ENCODE measurements at regions not wholly inside any gene's neighbourhood (a gene's known extent, or its start where the extent isn't known, plus 50 kb on each side); places are given as distances from the start of the nearest gene placed in this dataset.

- TF ChIP-seq CTCF (IDR thresholded peaks at IDR 0.05) (no peak), POLR2A (IDR thresholded peaks at IDR 0.05) (no peak)
- intact Hi-C loops (cut with DNase I; ENCODE audit: low total_unique reads) = no loop called here
- DNase-seq (ENCODE audit: low spot score in 2 of 2) = no peak
- H3K4me3 ChIP-seq (ENCODE audit: low read depth, poor library complexity, severe bottlenecking) = no peak overlapping the region
- 21 to 54% methylated on average over 2 of the region's 2 CpGs for WGBS, 2 donors
Observed at GRCh38 chr2:18186816-18187613, 308.5 kb downstream of the KCNS3 start.

DNA sequence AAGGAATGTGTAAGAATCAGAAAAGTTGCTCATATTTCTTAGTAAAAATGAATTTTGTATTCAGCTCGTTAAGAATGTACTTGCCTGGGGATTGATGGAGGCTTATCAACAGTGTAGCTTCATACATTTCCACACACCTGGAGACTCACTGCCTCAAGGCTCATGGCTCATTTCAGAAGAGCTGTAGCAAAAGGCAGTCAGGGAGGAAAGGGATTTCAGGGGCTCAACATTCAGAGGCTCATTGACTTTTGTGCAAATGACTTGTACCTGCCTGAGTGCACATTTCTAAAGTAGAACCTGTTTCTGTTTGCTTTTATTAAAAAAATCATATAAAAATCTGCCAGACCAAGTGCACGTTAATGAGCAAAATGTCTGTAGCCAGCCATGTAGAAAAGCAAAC, 304.4 kb downstream of the KCNS3 start:
- 80 to 86% methylated on average over 2 of the region's 2 CpGs for WGBS, 2 donors
- no peak overlapping the region for H3K4me3 ChIP-seq (ENCODE audit: low read depth, poor library complexity, severe bottlenecking)
- intact Hi-C loops (cut with DNase I; ENCODE audit: low total_unique reads) = loop anchor here (5.0 kb wide), 1 partner anchor 331 kb away; no protein-coding TSS in a partner anchor
- no peak for DNase-seq (ENCODE audit: low spot score in 2 of 2)
- TF ChIP-seq CTCF (IDR thresholded peaks at IDR 0.05) (no peak), POLR2A (IDR thresholded peaks at IDR 0.05) (no peak)

DNA sequence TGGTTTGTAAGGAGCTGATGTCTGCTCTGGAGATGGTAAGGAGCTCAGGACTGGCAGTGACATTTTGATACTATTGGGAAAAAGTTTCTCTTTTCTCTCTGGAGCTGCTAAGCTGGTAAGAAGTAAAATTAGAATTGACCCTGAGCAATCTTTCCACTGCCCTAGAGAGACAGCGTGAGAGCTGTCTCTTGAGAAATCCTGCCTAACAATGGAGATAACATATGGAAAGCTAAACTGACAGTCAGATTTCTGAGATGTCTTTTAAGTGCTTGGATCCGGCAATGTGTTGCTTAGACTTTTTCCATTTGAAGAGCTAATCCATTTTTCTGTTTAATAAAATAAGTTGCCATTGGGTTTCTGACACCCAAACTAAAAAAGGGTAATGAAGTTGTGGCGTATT, 302.4 kb downstream of the KCNS3 start:
- no peak for DNase-seq (ENCODE audit: low spot score in 2 of 2)
- TF ChIP-seq POLR2A (IDR thresholded peaks at IDR 0.05) (no peak), CTCF (IDR thresholded peaks at IDR 0.05) (no peak)
- intact Hi-C loops (cut with DNase I; ENCODE audit: low total_unique reads) = loop anchor here (5.0 kb wide), 1 partner anchor 329 kb away; no protein-coding TSS in a partner anchor
- 75 to 77% methylated on average over 3 of the region's 3 CpGs for WGBS, 2 donors
- no peak overlapping the region for H3K4me3 ChIP-seq (ENCODE audit: low read depth, poor library complexity, severe bottlenecking)

DNA sequence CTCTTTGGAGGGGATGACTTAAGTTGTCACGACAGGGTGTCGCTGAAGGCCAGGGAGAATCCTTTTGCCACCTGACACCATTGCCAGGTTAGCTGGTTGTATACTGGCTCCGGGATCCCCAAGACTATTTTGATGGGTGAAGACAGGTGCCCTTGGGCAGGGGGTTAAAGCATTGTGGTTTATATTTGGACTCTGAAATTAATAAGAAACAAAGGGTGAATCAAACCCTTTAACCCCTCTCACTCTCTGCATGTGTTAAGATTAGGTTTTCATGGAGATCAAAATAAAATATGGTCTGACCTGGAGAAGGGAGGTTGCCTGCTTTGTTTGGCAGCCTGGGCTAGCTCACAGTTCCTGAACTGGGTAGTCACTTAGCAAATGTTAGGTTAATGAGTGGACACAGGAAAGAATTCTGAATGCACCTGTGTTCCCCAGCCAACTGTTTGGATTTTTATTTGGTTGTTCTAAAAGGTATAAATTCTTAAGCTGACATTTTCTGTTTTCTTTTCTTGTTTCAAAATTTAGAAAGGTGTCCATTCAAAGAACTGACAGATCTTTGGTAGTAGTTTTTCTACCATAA, 301.7 kb downstream of the KCNS3 start:
- no peak overlapping the region for H3K4me3 ChIP-seq (ENCODE audit: low read depth, poor library complexity, severe bottlenecking)
- no peak for DNase-seq (ENCODE audit: low spot score in 2 of 2)
- 84 to 90% methylated on average over 3 of the region's 3 CpGs for WGBS, 2 donors
- TF ChIP-seq POLR2A (IDR thresholded peaks at IDR 0.05) (no peak), CTCF (IDR thresholded peaks at IDR 0.05) (no peak)
- intact Hi-C loops (cut with DNase I; ENCODE audit: low total_unique reads) = loop anchor here (5.0 kb wide), 1 partner anchor 328 kb away; no protein-coding TSS in a partner anchor

GRCh38 chr2:18178736-18179349, 300.4 kb downstream of the KCNS3 start:
- H3K4me3 ChIP-seq (ENCODE audit: low read depth, poor library complexity, severe bottlenecking) = no peak overlapping the region
- DNase-seq (ENCODE audit: low spot score in 2 of 2) = peak in 1 of 2 donors; percentile 32
- TF ChIP-seq CTCF (IDR thresholded peaks at IDR 0.05) (no peak), POLR2A (IDR thresholded peaks at IDR 0.05) (no peak)
- 24 to 26% methylated on average over 1 of the region's 1 CpG for WGBS, 2 donors
- intact Hi-C loops (cut with DNase I; ENCODE audit: low total_unique reads) = no loop called here
